HAP-1 (cell line): ENCODE measurements at regions not wholly inside any gene's neighbourhood (a gene's known extent, or its start where the extent isn't known, plus 50 kb on each side); places are given as distances from the start of the nearest gene placed in this dataset.
"Not testable (repeated sequence)": the region's sequence is repeated elsewhere in the genome, so short reads cannot be mapped to it uniquely, and the experiment has no call there.

Experiments used
- DNase-seq, 2 experiments: peaks; one replicate each; pipeline ENCODE4 v3.0.0-alpha.2; 2016 to 2020; ENCODE audit warnings: low spot score in 2 of 2
- H3K27me3 ChIP-seq: fragments of 250-450 bp; sonication (Bioruptor Pico); 2 replicates; pipeline ENCODE4 v1.5.1; 2020; ENCODE audit warnings: low read depth, mild to moderate bottlenecking, moderate library complexity
- H3K36me3 ChIP-seq: fragments of 250-450 bp; sonication (Bioruptor Pico); replicated peaks from 2 replicates; pipeline ENCODE4 v1.5.1; 2020; ENCODE audit warnings: mild to moderate bottlenecking
- H3K4me1 ChIP-seq: fragments of 250-450 bp; sonication (Bioruptor Pico); 2 replicates; pipeline ENCODE4 v1.5.1; 2020; ENCODE audit warnings: mild to moderate bottlenecking
- H3K4me3 ChIP-seq: fragments of 250-450 bp; sonication (Bioruptor Pico); 2 replicates; pipeline ENCODE4 v1.5.1; 2020; ENCODE audit warnings: mild to moderate bottlenecking, moderate library complexity
- H3K9me3 ChIP-seq: fragments of 250-450 bp; sonication (Bioruptor Pico); 2 replicates; pipeline ENCODE4 v1.5.1; 2020; ENCODE audit warnings: mild to moderate bottlenecking, moderate library complexity
- in situ Hi-C: fragments of 300-500 bp; cut with MboI; formaldehyde crosslinking; loops from 3 replicates; pipeline ENCODE4 v1.14.3; 2020; ENCODE audit warnings: low sequenced_read_pairs, inconsistent platforms, mixed read lengths

DNA sequence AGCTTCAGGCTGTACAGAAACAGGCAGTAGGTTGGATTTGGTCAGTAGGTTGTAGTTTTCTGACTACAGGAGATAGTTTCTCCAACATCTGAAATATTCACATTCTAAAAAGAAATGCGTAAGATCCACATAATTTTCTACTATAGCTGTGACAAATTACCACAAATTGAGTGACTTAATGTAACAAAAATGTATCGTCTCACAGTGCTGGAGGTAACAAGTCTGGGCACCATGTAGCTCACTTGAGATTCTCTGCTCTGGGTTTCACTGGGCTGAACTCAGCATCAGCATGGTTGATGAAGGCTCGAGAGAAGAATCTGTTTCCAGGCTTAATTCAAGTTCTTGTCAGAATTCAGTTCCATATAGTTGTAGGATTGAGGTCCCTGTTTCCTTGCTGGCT, 350.9 kb upstream of the CCDC179 start:
- H3K9me3 ChIP-seq: no peaks in the 10 kb centered on the region
- no peak for DNase-seq
- no peaks in the 10 kb centered on the region for H3K27me3 ChIP-seq
- in situ Hi-C loops: no loop called here
- H3K36me3 ChIP-seq: no peaks in the 10 kb centered on the region
- H3K4me1 ChIP-seq: no peaks in the 10 kb centered on the region
- H3K4me3 ChIP-seq: no peak overlapping the region

- Histone ChIP-seq H3K27me3 (no peaks in the 10 kb centered on the region), H3K4me1 (no peaks in the 10 kb centered on the region), H3K36me3 (no peaks in the 10 kb centered on the region), H3K4me3 (no peak overlapping the region), H3K9me3 (no peaks in the 10 kb centered on the region)
- no peak for DNase-seq
- in situ Hi-C loops: no loop called here
These were observed 352.5 kb upstream of the CCDC179 start for GRCh38 chr11:23212807-23213206.

- H3K27me3 ChIP-seq: no peaks in the 10 kb centered on the region
- H3K9me3 ChIP-seq: no peaks in the 10 kb centered on the region
- H3K4me3 ChIP-seq: no peak overlapping the region
- no peak for DNase-seq
- in situ Hi-C loops: no loop called here
- H3K4me1 ChIP-seq: no peaks in the 10 kb centered on the region
- H3K36me3 ChIP-seq: no peaks in the 10 kb centered on the region
These were observed 356.8 kb upstream of the CCDC179 start for GRCh38 chr11:23217072-23217471.

GRCh38 chr11:23220086-23220485, 359.8 kb upstream of the CCDC179 start:
- DNase-seq, H3K4me1 ChIP-seq, H3K36me3 ChIP-seq, in situ Hi-C loops, H3K27me3 ChIP-seq, H3K9me3 ChIP-seq, H3K4me3 ChIP-seq: not testable (repeated sequence)

DNA sequence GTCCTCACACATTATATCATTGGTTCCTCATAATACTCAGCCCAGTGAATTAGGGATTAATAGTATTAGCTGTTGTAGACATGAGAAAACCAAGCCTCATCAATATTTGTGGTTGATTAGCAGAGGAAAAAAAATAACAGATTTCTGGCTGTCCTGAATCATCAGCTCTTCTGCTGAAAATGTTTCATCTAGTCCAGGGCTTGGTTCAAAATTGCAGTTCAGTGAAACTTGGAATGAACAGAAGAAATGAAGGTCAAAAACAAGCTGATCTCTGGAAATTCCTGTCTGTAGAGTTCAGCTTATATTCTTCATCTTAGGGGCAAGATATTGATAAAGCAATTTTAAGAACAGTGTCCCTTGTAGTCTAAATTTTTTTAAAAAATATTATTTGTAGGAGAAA, 361.1 kb upstream of the CCDC179 start:
- H3K4me1 ChIP-seq: peaks cover 3% of the 10 kb centered on the region; the same call in 1 of the 2 replicates
- H3K9me3 ChIP-seq: no peaks in the 10 kb centered on the region
- no peak for DNase-seq
- no peak overlapping the region for H3K4me3 ChIP-seq
- no peaks in the 10 kb centered on the region for H3K27me3 ChIP-seq
- no peaks in the 10 kb centered on the region for H3K36me3 ChIP-seq
- in situ Hi-C loops: no loop called here

DNA sequence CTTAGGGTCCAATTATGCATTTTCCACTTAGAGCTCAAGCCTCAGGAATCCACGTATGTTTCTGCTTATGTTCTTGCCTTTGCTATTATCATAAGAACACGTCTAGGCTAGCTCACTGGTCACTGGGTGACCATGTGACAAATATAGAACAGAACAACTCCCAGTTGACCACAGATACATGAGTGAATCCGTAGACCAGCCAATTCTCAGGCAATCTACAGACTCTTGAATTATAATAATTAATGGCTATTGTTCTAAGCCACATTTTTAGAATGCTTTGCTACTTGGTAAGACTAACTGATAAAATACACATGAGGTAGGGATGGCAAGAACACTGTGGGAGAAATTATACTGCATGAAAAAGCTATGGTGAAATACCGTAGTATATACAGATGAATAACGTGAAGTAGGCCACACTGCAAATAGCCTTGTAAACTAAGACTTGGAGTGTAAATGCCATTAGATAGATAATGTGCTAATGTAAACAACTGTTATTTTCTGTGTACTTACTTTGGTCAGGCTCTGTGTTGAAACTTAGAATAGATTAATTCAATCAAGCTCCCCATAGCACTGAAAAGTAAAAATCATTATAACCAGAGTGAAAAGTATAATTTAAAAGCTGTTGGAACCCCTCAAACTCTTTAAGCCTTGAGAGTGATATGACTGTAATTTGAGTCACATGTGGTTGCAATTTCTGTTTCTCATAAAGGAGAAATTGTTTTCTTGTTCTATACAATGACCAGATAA, 366.2 kb upstream of the CCDC179 start:
- H3K9me3 ChIP-seq: no peaks in the 10 kb centered on the region
- DNase-seq: no peak
- peaks cover 3% of the 10 kb centered on the region for H3K4me1 ChIP-seq
- H3K36me3 ChIP-seq: no peaks in the 10 kb centered on the region
- H3K4me3 ChIP-seq: no peak overlapping the region
- in situ Hi-C loops: no loop called here
- H3K27me3 ChIP-seq: no peaks in the 10 kb centered on the region

DNA sequence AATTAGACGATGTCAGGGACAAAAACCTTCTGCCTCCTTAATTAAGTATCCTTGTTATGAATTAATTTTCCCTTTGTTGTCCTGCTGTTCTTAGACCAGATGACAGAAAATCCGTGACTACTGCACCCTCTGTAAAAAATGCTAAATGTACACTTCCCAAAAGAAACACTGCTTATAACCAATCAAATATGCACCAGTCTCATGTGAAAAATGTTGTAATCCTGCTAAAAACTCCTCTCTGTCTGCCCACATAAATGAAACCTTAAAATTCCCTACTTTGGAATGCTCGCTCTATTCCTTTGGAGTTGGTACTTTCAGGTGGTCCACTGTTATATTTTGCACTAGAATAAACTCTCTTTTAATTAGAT, 366.8 kb upstream of the CCDC179 start:
- in situ Hi-C loops: no loop called here

DNA sequence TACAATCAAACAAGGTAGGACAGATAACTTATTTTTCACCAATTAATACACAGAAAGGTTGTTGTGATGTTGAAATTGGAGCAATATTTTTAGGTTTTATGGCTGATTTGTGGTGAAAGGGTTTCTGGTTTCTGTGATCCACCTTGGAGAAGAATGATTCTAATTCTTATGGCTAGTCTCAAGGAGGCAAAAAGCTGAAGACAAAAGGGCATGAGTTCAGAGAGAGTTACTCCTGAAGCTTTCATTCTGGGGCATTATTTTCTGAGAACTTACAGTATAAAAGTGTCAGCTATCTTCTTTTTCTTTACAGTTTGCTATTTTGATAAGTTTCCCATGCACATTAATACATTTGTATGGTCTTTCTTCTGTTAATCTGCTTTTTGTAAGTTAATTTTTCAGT, 372.4 kb upstream of the CCDC179 start:
- in situ Hi-C loops: no loop called here
- Histone ChIP-seq H3K4me1 (peaks cover 8% of the 10 kb centered on the region), H3K27me3 (no peaks in the 10 kb centered on the region), H3K4me3 (no peak overlapping the region), H3K36me3 (no peaks in the 10 kb centered on the region), H3K9me3 (no peaks in the 10 kb centered on the region)
- DNase-seq: no peak

More for the DNA sequence above, 366.8 kb upstream of the CCDC179 start:
- Histone ChIP-seq H3K36me3 (no peaks in the 10 kb centered on the region), H3K4me3 (no peak overlapping the region), H3K9me3 (no peaks in the 10 kb centered on the region), H3K4me1 (peaks cover 6% of the 10 kb centered on the region), H3K27me3 (no peaks in the 10 kb centered on the region)
- DNase-seq: no peak

DNA sequence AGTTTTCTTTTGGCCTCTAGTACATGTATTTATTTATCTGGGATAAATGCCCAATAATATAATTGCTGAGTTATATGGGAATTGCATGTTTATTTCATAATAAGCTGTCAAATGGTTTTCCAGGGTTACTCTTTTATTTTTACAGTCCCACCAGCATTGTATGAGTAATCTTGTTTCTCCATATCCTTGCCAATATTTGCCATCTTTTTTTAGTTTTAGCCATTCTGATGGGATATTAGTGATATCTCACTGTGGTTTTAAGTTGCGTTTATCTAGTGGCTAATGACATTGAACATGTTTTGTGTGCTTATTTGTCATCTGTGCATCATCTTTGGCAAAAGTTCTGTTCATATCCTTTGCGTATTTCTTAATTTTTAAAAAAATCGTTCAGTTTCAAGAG, 372.8 kb upstream of the CCDC179 start:
- in situ Hi-C loops: no loop called here
- no peak overlapping the region for H3K4me3 ChIP-seq
- no peaks in the 10 kb centered on the region for H3K36me3 ChIP-seq
- no peak for DNase-seq
- H3K9me3 ChIP-seq: no peaks in the 10 kb centered on the region
- H3K4me1 ChIP-seq: peaks cover 12% of the 10 kb centered on the region
- H3K27me3 ChIP-seq: no peaks in the 10 kb centered on the region

- H3K9me3 ChIP-seq: no peaks in the 10 kb centered on the region
- no peak for DNase-seq
- no peaks in the 10 kb centered on the region for H3K27me3 ChIP-seq
- in situ Hi-C loops: no loop called here
- H3K36me3 ChIP-seq: no peaks in the 10 kb centered on the region
- no peak overlapping the region for H3K4me3 ChIP-seq
- peaks cover 8% of the 10 kb centered on the region; the same call in 1 of the 2 replicates for H3K4me1 ChIP-seq
These were observed 376.7 kb upstream of the CCDC179 start for GRCh38 chr11:23236826-23237555.

GRCh38 chr11:23252426-23252825, 392.2 kb upstream of the CCDC179 start:
- no peak for DNase-seq
- no peak overlapping the region for H3K4me3 ChIP-seq
- in situ Hi-C loops: no loop called here
- no peaks in the 10 kb centered on the region for H3K9me3 ChIP-seq
- no peaks in the 10 kb centered on the region for H3K27me3 ChIP-seq
- H3K36me3 ChIP-seq: no peaks in the 10 kb centered on the region
- no peaks in the 10 kb centered on the region for H3K4me1 ChIP-seq

GRCh38 chr11:23257088-23257487, 396.8 kb upstream of the CCDC179 start:
- in situ Hi-C loops: no loop called here

DNA sequence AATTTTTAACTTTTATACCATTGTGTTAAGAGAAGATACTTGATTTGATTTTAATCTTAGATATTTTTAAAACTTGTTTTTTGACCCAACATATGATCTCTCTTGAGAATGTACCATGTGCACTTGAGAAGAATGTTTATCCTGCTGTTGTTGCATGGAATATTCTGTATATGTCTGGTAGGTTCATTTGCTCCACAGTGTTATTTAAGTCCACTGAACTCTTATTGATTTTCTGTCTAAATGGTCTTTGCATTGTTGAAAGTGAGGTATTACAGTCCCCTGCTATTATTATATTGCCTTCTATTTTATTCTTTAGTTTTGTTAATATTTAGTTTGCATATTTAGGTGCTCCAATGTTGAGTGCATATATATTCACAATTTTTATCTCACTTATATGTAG, 397.3 kb upstream of the CCDC179 start:
- DNase-seq: no peak
- H3K4me1 ChIP-seq: no peaks in the 10 kb centered on the region

More at GRCh38 chr11:23257088-23257487, 396.8 kb upstream of the CCDC179 start:
- Histone ChIP-seq H3K36me3 (no peaks in the 10 kb centered on the region), H3K27me3 (no peaks in the 10 kb centered on the region), H3K4me3 (no peak overlapping the region), H3K9me3 (no peaks in the 10 kb centered on the region), H3K4me1 (no peaks in the 10 kb centered on the region)
- DNase-seq: no peak

GRCh38 chr11:23263466-23263865, 403.2 kb upstream of the CCDC179 start:
- no peaks in the 10 kb centered on the region for H3K36me3 ChIP-seq
- peaks cover 5% of the 10 kb centered on the region for H3K4me1 ChIP-seq
- no peak overlapping the region for H3K4me3 ChIP-seq
- DNase-seq: peak in 1 of 2 experiments; percentile 60
- H3K27me3 ChIP-seq: no peaks in the 10 kb centered on the region
- no peaks in the 10 kb centered on the region for H3K9me3 ChIP-seq
- in situ Hi-C loops: no loop called here

More for the DNA sequence above, 397.3 kb upstream of the CCDC179 start:
- in situ Hi-C loops: no loop called here
- no peaks in the 10 kb centered on the region for H3K36me3 ChIP-seq
- no peaks in the 10 kb centered on the region for H3K9me3 ChIP-seq
- no peak overlapping the region for H3K4me3 ChIP-seq
- H3K27me3 ChIP-seq: no peaks in the 10 kb centered on the region
